GM23248 (cell line): ENCODE measurements at regions not wholly inside any gene's neighbourhood (a gene's known extent, or its start where the extent isn't known, plus 50 kb on each side); places are given as distances from the start of the nearest gene placed in this dataset.

Source experiments
- EZH2 ChIP-seq: fragments of 200-600 bp; sonication (generic); IDR thresholded peaks from 2 replicates; pipeline ENCODE4 v1.6.1; 2018; ENCODE audit warnings: antibody characterized with exemption, mild to moderate bottlenecking; ENCODE audit not compliant: insufficient read depth, poor library complexity, severe bottlenecking
- EZH2phosphoT487 ChIP-seq: fragments of 200-600 bp; sonication (generic); IDR thresholded peaks from 2 replicates; pipeline ENCODE4 v1.6.1; 2018; ENCODE audit warnings: antibody characterized with exemption, moderate library complexity, mild to moderate bottlenecking, low read depth; ENCODE audit not compliant: insufficient read depth

DNA sequence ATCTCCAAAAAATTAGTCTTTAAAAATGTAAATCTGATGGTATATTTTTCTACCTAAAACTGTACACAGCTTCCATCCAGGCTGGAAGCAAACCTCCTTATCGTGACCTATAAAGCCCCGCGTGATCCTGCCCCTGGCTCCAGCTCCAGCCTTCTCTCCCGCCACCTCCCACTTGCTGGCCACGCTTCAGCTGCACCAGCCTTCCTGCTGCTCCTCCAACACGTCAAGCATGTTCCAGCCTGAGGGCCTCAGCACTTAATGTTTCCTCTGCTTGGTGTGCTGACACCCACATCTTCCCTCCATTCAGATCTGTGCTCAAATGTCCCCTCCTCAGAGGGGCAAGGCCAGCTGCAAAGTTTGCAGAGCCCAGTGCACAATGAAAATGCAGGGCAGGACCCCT is 123.5 kb upstream of the MAGI3 start:
- TF ChIP-seq EZH2: no peak
- no peak for TF ChIP-seq EZH2phosphoT487
